Left colon (tissue), 2 donors: ENCODE measurements at regions not wholly inside any gene's neighbourhood (a gene's known extent, or its start where the extent isn't known, plus 50 kb on each side); places are given as distances from the start of the nearest gene placed in this dataset.

Experiments
- ATAC-seq: fragments of 200-7000 bp; cut with Tn5 transposase; one replicate; pipeline ENCODE4 v1.9.1; 2020; ENCODE audit warnings: mild to moderate bottlenecking, moderate library complexity
- DNase-seq, 2 donors: peaks; one replicate each; pipeline ENCODE4 v3.0.0-alpha.2; 2020
- intact Hi-C, 2 donors: fragments of 100-400 bp; cut with DNase I in 1 of 2; cut with micrococcal nuclease in 1 of 2; formaldehyde crosslinking; loops; one replicate each; pipeline versions ENCODE4 v1.11.2 to v1.14.0; 2022; cut with DNase I, micrococcal nuclease
- donor health status: DM: no; HTN: no; CAD: no.
- donor health status: DM: yes; HTN: yes; CAD: no.

GRCh38 chr14:34257505-34257904 is 204.5 kb downstream of the SPTSSA start:
- intact Hi-C loops, result no loop called here
- DNase-seq (no peak), ATAC-seq (no peak)

- DNase-seq (no peak), ATAC-seq (no peak)
- intact Hi-C loops, result no loop called here
Measured at GRCh38 chr14:34256223-34256622, 205.8 kb downstream of the SPTSSA start.

GRCh38 chr14:34254571-34254970 is 207.5 kb downstream of the SPTSSA start:
- DNase-seq (peak in 1 of 2 donors; percentile 18), ATAC-seq (peak; percentile 73)
- intact Hi-C loops, result no loop called here

- intact Hi-C loops, result no loop called here
- ATAC-seq (no peak), DNase-seq (no peak)
Measured at GRCh38 chr14:34254031-34254430, 208.0 kb downstream of the SPTSSA start.

GRCh38 chr14:34252227-34252626 is 209.8 kb downstream of the SPTSSA start:
- intact Hi-C loops, result no loop called here
- ATAC-seq, result no peak
- DNase-seq, result no peak

GRCh38 chr14:34251662-34252061 is 210.4 kb downstream of the SPTSSA start:
- intact Hi-C loops, result no loop called here
- ATAC-seq (no peak), DNase-seq (no peak)

- DNase-seq (no peak), ATAC-seq (no peak)
- intact Hi-C loops, result no loop called here
Measured at GRCh38 chr14:34250959-34251358, 211.1 kb downstream of the SPTSSA start.

GRCh38 chr14:34247605-34248004 is 214.4 kb downstream of the SPTSSA start:
- no peak for ATAC-seq
- intact Hi-C loops, result no loop called here
- DNase-seq, result no peak

GRCh38 chr14:34246206-34246605 is 215.8 kb downstream of the SPTSSA start:
- ATAC-seq, result no peak
- no peak for DNase-seq
- intact Hi-C loops, result no loop called here

- ATAC-seq, result peak; percentile 65
- DNase-seq, result no peak
- intact Hi-C loops, result no loop called here
Measured at GRCh38 chr14:34243401-34243800, 218.6 kb downstream of the SPTSSA start.

- no peak for ATAC-seq
- intact Hi-C loops, result no loop called here
- DNase-seq, result no peak
Measured at GRCh38 chr14:34243001-34243400, 219.0 kb downstream of the SPTSSA start.

- no peak for ATAC-seq
- intact Hi-C loops, result no loop called here
- DNase-seq, result no peak
Measured at GRCh38 chr14:34241185-34241711, 220.8 kb downstream of the SPTSSA start.

GRCh38 chr14:34238610-34239009 is 223.4 kb downstream of the SPTSSA start:
- intact Hi-C loops, result no loop called here
- DNase-seq (no peak), ATAC-seq (no peak)

GRCh38 chr14:34237677-34238076 is 224.4 kb downstream of the SPTSSA start:
- DNase-seq, result no peak
- ATAC-seq, result no peak
- intact Hi-C loops, result no loop called here

- peak; percentile 16 for ATAC-seq
- no peak for DNase-seq
- intact Hi-C loops, result no loop called here
Measured at GRCh38 chr14:34237081-34237480, 225.0 kb downstream of the SPTSSA start.

- DNase-seq (no peak), ATAC-seq (no peak)
- intact Hi-C loops, result no loop called here
Measured at GRCh38 chr14:34235643-34236300, 226.3 kb downstream of the SPTSSA start.

GRCh38 chr14:34234258-34234657 is 227.8 kb downstream of the SPTSSA start:
- intact Hi-C loops, result loop anchor here in 1 of 2 donors (5.0 kb wide), 1 partner anchor 397 kb away; no protein-coding TSS in a partner anchor
- ATAC-seq, result no peak

GRCh38 chr14:34233619-34234018 is 228.4 kb downstream of the SPTSSA start:
- DNase-seq, result no peak
- ATAC-seq, result no peak
- intact Hi-C loops, result loop anchor here in 1 of 2 donors (5.0 kb wide), 1 partner anchor 396 kb away; no protein-coding TSS in a partner anchor

More at GRCh38 chr14:34234258-34234657, 227.8 kb downstream of the SPTSSA start:
- DNase-seq, result no peak

GRCh38 chr14:34232790-34233189 is 229.2 kb downstream of the SPTSSA start:
- ATAC-seq (peak; percentile 79), DNase-seq (peak; percentile 40 to 67)
- intact Hi-C loops, result loop anchor here in 1 of 2 donors (5.0 kb wide), 1 partner anchor 395 kb away; no protein-coding TSS in a partner anchor

- DNase-seq, result peak; percentile 44 to 53
- ATAC-seq, result peak; percentile 54
- intact Hi-C loops, result loop anchor here in 1 of 2 donors (5.0 kb wide), 1 partner anchor 394 kb away; no protein-coding TSS in a partner anchor
Measured at GRCh38 chr14:34231626-34232025, 230.4 kb downstream of the SPTSSA start.

GRCh38 chr14:34229140-34229539 is 232.9 kb downstream of the SPTSSA start:
- DNase-seq (no peak), ATAC-seq (no peak)
- intact Hi-C loops, result no loop called here
